HG02642 (cell line): ENCODE measurements at regions not wholly inside any gene's neighbourhood (a gene's known extent, or its start where the extent isn't known, plus 50 kb on each side); places are given as distances from the start of the nearest gene placed in this dataset.
"Not testable (repeated sequence)": the region's sequence is repeated elsewhere in the genome, so short reads cannot be mapped to it uniquely, and the experiment has no call there.

Experiments used
- ATAC-seq: cut with Tn5 transposase; IDR thresholded peaks from one replicate; pipeline ENCODE4 v1.9.1; 2021; ENCODE audit warnings: mild to moderate bottlenecking; ENCODE audit not compliant: unreplicated experiment, poor library complexity

- ATAC-seq = no peak
These were observed 133.9 kb downstream of the PPP1R3A start for GRCh38 chr7:113784956-113785355.

GRCh38 chr7:113784316-113784715 lies 134.5 kb downstream of the PPP1R3A start:
- no peak for ATAC-seq

- ATAC-seq = no peak
These were observed 135.4 kb downstream of the PPP1R3A start for GRCh38 chr7:113783403-113783802.

- ATAC-seq = no peak
These were observed 143.0 kb downstream of the PPP1R3A start for GRCh38 chr7:113775804-113776203.

GRCh38 chr7:113775401-113775800 lies 143.4 kb downstream of the PPP1R3A start:
- ATAC-seq = no peak

- peak; percentile 85 for ATAC-seq
These were observed 144.5 kb downstream of the PPP1R3A start for GRCh38 chr7:113774182-113774807.

- ATAC-seq = no peak
These were observed 148.6 kb downstream of the PPP1R3A start for GRCh38 chr7:113770146-113770738.

- no peak for ATAC-seq
These were observed 150.4 kb downstream of the PPP1R3A start for GRCh38 chr7:113768387-113768786.

- no peak for ATAC-seq
These were observed 154.3 kb downstream of the PPP1R3A start for GRCh38 chr7:113764401-113765035.

GRCh38 chr7:113763226-113763625 lies 155.6 kb downstream of the PPP1R3A start:
- no peak for ATAC-seq

GRCh38 chr7:113756250-113756649 lies 162.6 kb downstream of the PPP1R3A start:
- ATAC-seq = no peak

GRCh38 chr7:113752689-113753088 lies 166.1 kb downstream of the PPP1R3A start:
- no peak for ATAC-seq

GRCh38 chr7:113752289-113752688 lies 166.5 kb downstream of the PPP1R3A start:
- ATAC-seq = no peak

GRCh38 chr7:113751547-113751946 lies 167.3 kb downstream of the PPP1R3A start:
- no peak for ATAC-seq

GRCh38 chr7:113748385-113748784 lies 170.4 kb downstream of the PPP1R3A start:
- ATAC-seq = not testable (repeated sequence)

- not testable (repeated sequence) for ATAC-seq
These were observed 175.8 kb downstream of the PPP1R3A start for GRCh38 chr7:113742946-113743431.

- ATAC-seq = no peak
These were observed 176.4 kb downstream of the PPP1R3A start for GRCh38 chr7:113742377-113742776.

GRCh38 chr7:113731571-113731970 lies 187.2 kb downstream of the PPP1R3A start:
- no peak for ATAC-seq

GRCh38 chr7:113730309-113730955 lies 188.4 kb downstream of the PPP1R3A start:
- no peak for ATAC-seq

GRCh38 chr7:113727486-113727885 lies 191.3 kb downstream of the PPP1R3A start:
- no peak for ATAC-seq

- ATAC-seq = no peak
These were observed 196.8 kb downstream of the PPP1R3A start for GRCh38 chr7:113722006-113722405.
